AG04449 (cell line): ENCODE measurements at regions not wholly inside any gene's neighbourhood (a gene's known extent, or its start where the extent isn't known, plus 50 kb on each side); places are given as distances from the start of the nearest gene placed in this dataset.

ENCODE experiments used
- CTCF ChIA-PET: fragments of 350-600 bp; formaldehyde crosslinking; extraction: SDS; loops from one replicate; lab custom pipeline; 2021; ENCODE audit warnings: antibody characterized with exemption; lab: Yijun Ruan, JAX
- POLR2A ChIA-PET: fragments of 400-600, 350-600 bp; formaldehyde crosslinking; extraction: SDS; loops from one replicate; lab custom pipeline; 2020; ENCODE audit warnings: antibody characterized with exemption, inconsistent platforms; lab: Yijun Ruan, JAX
- DNase-seq: peaks from one replicate; pipeline ENCODE4 v3.0.0-alpha.2; 2010; ENCODE audit warnings: low read depth, low spot score
- H3K4me3 ChIP-seq: 2 replicates; pipeline ENCODE4 v1.5.1; 2011; ENCODE audit warnings: low read depth, mild to moderate bottlenecking, control low read depth, low read length
- TF ChIP-seq, protein P1 (sequence below): IDR thresholded peaks from one replicate; pipeline ENCODE4 v1.5.1; 2011; ENCODE audit warnings: mild to moderate bottlenecking, moderate library complexity, low read length, control low read depth, inconsistent platforms; ENCODE audit not compliant: insufficient read depth; ENCODE audit errors: missing control alignments

DNA sequence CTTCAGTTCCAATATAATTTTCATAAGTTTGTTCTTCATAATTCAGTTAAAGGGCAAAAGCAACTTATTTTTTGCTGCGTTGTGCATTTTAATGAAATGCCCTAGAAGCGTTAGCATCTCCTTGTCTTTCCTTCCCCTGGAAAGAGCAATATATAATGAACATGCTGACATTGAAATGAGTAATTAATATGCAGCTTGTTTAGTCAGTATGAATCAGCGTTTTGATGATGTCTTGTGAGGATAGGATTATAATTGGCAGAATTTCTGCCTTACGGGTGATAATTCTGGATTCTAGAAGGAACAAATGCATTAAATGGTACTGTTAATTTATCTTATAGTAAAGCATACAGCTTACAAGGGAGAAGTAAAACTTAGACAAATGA lies 152.3 kb upstream of the MMADHC start:
- DNase-seq = no peak
- no peak overlapping the region for H3K4me3 ChIP-seq
- ChIA-PET POLR2A (no interaction called here), CTCF (interaction anchor here (0.7 to 2.4 kb wide), 3 partner anchors 23 to 738 kb away, joined by 3 to 7 read pairs (median 7); no protein-coding TSS in a partner anchor)
- TF ChIP-seq, protein P1, sequence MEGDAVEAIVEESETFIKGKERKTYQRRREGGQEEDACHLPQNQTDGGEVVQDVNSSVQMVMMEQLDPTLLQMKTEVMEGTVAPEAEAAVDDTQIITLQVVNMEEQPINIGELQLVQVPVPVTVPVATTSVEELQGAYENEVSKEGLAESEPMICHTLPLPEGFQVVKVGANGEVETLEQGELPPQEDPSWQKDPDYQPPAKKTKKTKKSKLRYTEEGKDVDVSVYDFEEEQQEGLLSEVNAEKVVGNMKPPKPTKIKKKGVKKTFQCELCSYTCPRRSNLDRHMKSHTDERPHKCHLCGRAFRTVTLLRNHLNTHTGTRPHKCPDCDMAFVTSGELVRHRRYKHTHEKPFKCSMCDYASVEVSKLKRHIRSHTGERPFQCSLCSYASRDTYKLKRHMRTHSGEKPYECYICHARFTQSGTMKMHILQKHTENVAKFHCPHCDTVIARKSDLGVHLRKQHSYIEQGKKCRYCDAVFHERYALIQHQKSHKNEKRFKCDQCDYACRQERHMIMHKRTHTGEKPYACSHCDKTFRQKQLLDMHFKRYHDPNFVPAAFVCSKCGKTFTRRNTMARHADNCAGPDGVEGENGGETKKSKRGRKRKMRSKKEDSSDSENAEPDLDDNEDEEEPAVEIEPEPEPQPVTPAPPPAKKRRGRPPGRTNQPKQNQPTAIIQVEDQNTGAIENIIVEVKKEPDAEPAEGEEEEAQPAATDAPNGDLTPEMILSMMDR = no peak

DNA sequence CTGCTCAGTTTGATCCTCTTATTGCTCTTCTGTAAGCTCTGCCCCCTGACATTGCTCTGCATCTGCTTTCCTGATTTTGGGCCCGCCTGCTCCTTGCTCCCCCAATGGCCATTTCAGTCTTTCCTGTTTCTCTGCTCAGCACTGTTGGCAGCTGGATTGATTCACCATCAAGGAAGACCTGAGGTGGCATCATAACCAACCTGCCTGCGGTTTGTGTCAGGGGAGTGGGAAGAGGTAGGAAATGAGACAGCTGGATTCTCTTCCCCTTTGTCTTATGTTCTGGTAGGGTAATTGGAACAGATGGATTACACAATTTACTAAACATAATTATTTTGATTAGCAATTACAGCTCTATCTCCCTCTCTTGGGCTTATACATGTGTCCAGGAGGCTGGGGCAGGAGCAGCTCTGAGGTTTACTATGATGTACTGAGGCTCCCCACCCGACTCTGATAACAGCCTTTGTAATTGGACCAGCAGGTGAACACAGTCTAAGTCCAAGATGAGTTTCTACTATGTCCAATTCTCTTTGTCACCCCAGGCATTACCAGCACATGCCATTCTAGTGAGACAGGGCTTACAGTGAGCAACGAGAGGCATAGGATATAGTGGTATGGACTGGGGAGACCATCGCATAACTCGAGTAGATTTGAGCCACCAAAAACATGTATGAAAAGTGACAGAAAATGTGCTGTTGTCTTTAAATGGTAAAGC lies 151.8 kb upstream of the MMADHC start:
- TF ChIP-seq, protein P1 = no peak
- CTCF ChIA-PET = interaction anchor here (1.0 to 1.5 kb wide), 2 partner anchors 141 to 274 kb away, joined by 3 to 7 read pairs; no protein-coding TSS in a partner anchor
- POLR2A ChIA-PET = interaction anchor here (0.7 kb wide), 1 partner anchor 282 kb away, joined by 3 read pairs; no protein-coding TSS in a partner anchor
- no peak for DNase-seq
- no peak overlapping the region for H3K4me3 ChIP-seq

DNA sequence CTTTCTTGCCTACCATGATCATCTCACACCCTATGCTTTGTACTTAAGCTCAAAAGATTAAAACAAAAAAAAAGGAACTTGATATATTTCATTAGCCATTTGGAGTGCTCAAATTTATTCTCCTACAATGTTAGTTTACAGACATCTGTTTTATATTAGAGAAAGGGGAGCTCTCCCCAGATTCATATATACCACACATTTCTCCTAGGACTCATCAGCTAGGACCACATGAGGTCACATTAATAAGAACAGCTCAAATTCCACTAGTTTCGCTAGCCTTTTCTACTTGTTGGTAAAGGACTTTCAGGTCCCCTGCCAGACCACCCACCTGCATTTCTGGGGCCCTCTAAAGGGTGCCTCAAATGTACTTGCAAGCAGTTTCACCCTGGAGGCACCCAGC lies 151.2 kb upstream of the MMADHC start:
- DNase-seq = no peak
- H3K4me3 ChIP-seq = no peak overlapping the region
- TF ChIP-seq, protein P1 = no peak
- ChIA-PET CTCF (interaction anchor here (1.0 kb wide), 1 partner anchor 275 kb away, joined by 3 read pairs; no protein-coding TSS in a partner anchor), POLR2A (interaction anchor here (0.7 kb wide), 1 partner anchor 283 kb away, joined by 3 read pairs; no protein-coding TSS in a partner anchor)

DNA sequence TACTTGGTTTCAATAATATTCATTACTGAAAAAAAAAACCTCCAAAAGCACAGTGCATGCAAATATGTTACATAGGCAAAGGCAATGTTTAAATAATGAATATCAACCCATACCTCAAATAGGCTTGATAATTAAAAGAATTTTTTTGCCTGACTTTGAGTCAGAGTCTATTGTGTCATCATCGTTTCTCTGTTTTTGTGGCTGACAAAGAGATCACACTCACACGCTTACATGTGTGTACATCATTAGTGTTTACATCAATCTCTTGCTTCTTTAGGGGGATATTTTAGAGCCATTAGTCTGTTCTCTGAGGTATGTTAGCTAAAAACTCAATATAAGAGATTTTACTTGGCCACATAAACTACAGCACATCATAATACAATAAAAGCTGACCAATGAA lies 150.3 kb upstream of the MMADHC start:
- TF ChIP-seq, protein P1 = no peak
- DNase-seq = no peak
- H3K4me3 ChIP-seq = no peak overlapping the region
- POLR2A ChIA-PET = no interaction called here
- CTCF ChIA-PET = no interaction called here

DNA sequence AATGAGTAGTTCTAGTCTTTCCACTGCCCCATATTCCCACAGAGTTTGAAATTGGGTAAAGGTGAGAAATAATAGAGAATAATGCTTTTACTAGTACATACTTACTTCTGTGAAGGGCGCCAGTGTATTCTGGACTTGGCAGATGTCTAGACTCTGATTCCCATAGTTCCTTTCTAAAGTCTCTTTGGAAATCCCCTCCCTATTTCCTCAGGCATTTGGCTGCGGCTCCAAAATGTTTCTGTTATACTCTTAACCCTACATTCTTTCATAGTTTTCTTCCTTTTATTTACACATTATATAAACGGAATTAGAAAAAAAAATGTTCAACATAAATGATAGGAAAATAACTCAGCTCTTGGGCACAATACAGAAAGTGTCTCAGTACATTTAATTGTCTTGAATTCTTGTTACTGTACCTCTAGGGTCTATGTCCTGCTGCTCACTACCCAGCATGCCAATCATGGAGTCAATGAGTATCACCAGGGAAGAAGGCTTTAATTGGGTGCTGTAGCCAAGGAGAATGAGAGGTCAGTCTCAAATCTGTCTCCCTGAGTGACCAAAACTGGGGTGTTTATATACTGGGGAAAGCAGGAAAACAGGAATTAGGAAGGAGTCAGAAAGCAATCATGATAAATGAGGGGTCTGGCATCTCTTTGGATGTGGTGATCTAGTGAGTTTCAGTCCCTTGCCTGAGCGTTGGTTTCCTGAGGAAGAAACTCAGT lies 147.8 kb upstream of the MMADHC start:
- no peak for DNase-seq
- TF ChIP-seq, protein P1 = no peak
- POLR2A ChIA-PET = interaction anchor here (0.6 kb wide), 1 partner anchor 41 kb away, joined by 3 read pairs; no protein-coding TSS in a partner anchor
- no peak overlapping the region for H3K4me3 ChIP-seq
- CTCF ChIA-PET = interaction anchor here (1.4 kb wide), 1 partner anchor 13 kb away, joined by 4 read pairs; no protein-coding TSS in a partner anchor
